AG04449 (cell line): ENCODE measurements at regions not wholly inside any gene's neighbourhood (a gene's known extent, or its start where the extent isn't known, plus 50 kb on each side); places are given as distances from the start of the nearest gene placed in this dataset.

ENCODE experiments used
- CTCF ChIA-PET: fragments of 350-600 bp; formaldehyde crosslinking; extraction: SDS; loops from one replicate; lab custom pipeline; 2021; ENCODE audit warnings: antibody characterized with exemption; lab: Yijun Ruan, JAX
- POLR2A ChIA-PET: fragments of 400-600, 350-600 bp; formaldehyde crosslinking; extraction: SDS; loops from one replicate; lab custom pipeline; 2020; ENCODE audit warnings: antibody characterized with exemption, inconsistent platforms; lab: Yijun Ruan, JAX
- DNase-seq: peaks from one replicate; pipeline ENCODE4 v3.0.0-alpha.2; 2010; ENCODE audit warnings: low read depth, low spot score
- H3K4me3 ChIP-seq: 2 replicates; pipeline ENCODE4 v1.5.1; 2011; ENCODE audit warnings: low read depth, mild to moderate bottlenecking, control low read depth, low read length
- TF ChIP-seq, protein P1 (sequence below): IDR thresholded peaks from one replicate; pipeline ENCODE4 v1.5.1; 2011; ENCODE audit warnings: mild to moderate bottlenecking, moderate library complexity, low read length, control low read depth, inconsistent platforms; ENCODE audit not compliant: insufficient read depth; ENCODE audit errors: missing control alignments

DNA sequence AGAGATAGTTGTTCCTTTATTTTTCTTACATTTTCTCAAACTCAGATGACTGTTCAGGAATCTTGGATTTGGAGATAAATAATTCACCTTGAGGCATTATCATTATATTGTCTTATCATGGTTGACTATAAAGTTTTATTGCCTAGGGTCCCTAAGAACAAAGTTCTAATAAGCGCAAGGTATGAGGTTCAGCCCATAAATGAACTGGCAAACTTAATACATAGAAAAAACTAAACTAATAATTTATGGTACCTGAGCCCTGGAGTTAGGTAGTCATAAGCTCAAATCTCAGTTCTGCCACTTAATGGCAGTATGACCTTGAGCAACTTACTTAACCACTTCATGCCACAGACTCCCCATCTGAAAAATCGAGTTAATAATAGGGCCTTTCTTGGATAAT is 334.0 kb upstream of the PBX1 start:
- ChIA-PET POLR2A (no interaction called here), CTCF (no interaction called here)
- TF ChIP-seq, protein P1, sequence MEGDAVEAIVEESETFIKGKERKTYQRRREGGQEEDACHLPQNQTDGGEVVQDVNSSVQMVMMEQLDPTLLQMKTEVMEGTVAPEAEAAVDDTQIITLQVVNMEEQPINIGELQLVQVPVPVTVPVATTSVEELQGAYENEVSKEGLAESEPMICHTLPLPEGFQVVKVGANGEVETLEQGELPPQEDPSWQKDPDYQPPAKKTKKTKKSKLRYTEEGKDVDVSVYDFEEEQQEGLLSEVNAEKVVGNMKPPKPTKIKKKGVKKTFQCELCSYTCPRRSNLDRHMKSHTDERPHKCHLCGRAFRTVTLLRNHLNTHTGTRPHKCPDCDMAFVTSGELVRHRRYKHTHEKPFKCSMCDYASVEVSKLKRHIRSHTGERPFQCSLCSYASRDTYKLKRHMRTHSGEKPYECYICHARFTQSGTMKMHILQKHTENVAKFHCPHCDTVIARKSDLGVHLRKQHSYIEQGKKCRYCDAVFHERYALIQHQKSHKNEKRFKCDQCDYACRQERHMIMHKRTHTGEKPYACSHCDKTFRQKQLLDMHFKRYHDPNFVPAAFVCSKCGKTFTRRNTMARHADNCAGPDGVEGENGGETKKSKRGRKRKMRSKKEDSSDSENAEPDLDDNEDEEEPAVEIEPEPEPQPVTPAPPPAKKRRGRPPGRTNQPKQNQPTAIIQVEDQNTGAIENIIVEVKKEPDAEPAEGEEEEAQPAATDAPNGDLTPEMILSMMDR: no peak
- H3K4me3 ChIP-seq: no peak overlapping the region
- no peak for DNase-seq

DNA sequence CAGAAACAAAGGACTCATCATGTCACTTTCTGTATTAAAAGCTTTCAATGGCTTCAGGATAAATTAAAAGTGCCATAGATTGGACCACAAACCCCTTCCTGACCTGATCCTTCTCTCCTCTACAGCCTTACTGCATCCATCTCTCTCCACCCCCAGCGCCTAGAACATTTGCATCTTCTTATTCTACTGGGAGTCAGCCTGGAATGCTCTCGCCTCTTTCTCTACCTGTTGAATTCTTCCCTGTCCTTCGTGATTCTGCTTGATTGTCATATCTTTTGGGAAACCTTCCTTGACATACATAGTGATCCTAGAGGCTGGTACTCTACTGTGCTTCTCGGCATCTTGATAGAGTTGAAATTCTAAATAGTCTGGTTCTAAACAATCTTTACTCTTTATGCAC is 332.0 kb upstream of the PBX1 start:
- H3K4me3 ChIP-seq: no peak overlapping the region
- POLR2A ChIA-PET: no interaction called here
- CTCF ChIA-PET: no interaction called here
- TF ChIP-seq, protein P1: no peak
- DNase-seq: no peak

DNA sequence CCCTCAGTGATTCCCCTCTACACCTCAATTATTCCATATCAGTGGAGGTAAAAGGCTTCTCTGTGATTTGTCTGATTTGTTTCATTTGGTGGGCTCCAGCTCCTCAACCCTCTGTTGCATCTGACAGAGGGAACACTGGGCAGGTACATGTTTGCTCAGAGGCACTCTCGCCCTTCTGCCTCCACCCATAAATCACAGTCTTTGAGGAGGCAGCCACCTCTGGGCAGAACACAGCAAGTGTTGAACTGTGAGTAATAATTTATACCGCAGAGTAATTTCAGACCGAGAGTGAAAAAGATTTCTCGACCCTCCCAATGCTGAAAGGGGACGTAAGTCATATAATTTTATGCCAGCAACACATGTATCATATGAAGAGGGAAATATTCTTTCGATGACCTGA is 330.1 kb upstream of the PBX1 start:
- TF ChIP-seq, protein P1: no peak
- POLR2A ChIA-PET: no interaction called here
- CTCF ChIA-PET: no interaction called here
- no peak overlapping the region for H3K4me3 ChIP-seq
- no peak for DNase-seq

GRCh38 chr1:164233149-164233548 is 325.8 kb upstream of the PBX1 start:
- DNase-seq: no peak
- ChIA-PET CTCF (interaction anchor here (0.6 kb wide), 1 partner anchor 571 kb away, joined by 4 read pairs; no protein-coding TSS in a partner anchor), POLR2A (no interaction called here)
- TF ChIP-seq, protein P1: no peak
- H3K4me3 ChIP-seq: no peak overlapping the region

DNA sequence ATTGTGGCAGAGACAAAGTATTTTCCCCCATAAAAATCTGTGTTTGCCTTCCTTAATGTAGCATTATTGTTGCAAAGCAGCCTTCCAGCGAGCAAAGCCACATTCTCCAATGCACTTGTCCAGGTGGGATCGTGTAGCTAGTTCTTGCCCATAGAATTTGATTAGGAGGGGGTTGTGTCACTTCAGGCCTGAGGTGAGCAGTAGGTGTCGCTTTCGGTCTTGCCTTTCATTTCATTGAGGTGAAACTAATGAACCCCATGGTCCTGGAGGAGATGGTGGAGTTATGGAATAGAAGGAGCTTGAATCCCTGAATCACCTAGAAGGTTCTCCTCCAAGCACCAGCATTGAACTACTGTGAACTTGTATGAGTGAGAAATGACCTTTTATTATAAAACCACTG is 318.9 kb upstream of the PBX1 start:
- POLR2A ChIA-PET: no interaction called here
- H3K4me3 ChIP-seq: no peak overlapping the region
- DNase-seq: no peak
- CTCF ChIA-PET: no interaction called here
- TF ChIP-seq, protein P1: no peak

GRCh38 chr1:164250365-164250764 is 308.6 kb upstream of the PBX1 start:
- ChIA-PET POLR2A (no interaction called here), CTCF (no interaction called here)
- TF ChIP-seq, protein P1: no peak
- DNase-seq: no peak
- H3K4me3 ChIP-seq: no peak overlapping the region
